Colon (tissue), 2 donors: ENCODE measurements at regions not wholly inside any gene's neighbourhood (a gene's known extent, or its start where the extent isn't known, plus 50 kb on each side); places are given as distances from the start of the nearest gene placed in this dataset.

Source experiments
- FAIRE-seq: peaks from 2 replicates; lab custom pipeline; 2012; peaks lifted over from hg19 to GRCh38; lab: Jason Lieb, UNC
- donor health status: control.
- donor health status: control.

DNA sequence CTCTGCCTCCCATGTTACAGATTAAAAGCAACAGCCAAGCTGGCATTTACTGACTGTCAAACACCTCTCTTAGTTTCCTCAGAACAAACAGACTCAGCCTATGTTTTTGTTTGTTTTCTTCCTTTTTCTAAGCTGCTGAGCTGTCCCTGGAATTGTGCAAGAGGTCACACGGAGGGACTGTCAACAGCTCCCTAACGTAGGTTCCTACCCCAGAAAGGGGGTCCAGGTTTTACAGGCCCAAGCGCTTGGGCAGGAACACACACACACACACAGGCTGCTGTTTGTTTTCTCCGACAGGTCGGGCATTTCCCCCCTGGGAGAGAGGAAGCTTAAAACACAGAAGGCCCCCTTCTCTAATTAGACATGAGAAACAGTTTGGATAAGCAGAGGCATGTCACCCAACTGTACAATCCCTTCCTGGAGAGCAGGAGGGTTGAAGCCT is 739.6 kb upstream of the TBX3 start:
- no peak for FAIRE-seq

DNA sequence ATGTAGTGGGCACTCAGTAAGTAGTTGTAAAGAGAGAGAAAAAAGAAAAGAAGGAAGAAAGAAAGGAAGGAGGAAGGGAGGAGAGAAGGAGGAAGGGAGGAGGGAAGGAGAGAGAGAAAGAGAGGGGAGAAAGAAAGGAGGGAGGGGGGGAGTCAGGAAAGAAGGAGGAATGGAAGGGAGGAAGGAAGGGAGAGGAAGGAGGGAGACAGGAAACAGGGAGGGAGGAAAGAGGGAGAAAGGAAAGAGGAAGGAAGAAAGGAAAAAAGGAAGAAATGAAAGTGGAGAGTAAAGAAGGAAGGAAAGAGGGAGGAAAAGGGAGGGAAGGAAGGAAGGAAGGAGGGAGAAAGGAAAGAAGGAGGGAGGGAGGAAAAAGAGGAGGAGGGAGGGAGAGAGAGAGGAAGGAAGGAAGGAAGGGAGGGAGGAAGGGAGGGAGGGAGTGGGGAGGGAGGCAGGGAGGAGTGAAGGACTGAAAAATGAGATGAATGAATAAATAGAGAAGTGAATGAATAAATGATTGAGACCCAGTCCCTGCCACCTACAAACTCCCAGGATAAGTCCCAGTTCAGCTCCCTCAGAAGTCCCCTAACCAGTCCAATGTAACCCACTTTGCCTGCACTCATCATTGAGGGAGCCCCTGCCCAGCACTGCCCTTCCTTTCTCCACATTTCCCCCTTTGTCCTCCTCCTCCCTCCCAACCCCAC is 739.0 kb upstream of the TBX3 start:
- no peak for FAIRE-seq

DNA sequence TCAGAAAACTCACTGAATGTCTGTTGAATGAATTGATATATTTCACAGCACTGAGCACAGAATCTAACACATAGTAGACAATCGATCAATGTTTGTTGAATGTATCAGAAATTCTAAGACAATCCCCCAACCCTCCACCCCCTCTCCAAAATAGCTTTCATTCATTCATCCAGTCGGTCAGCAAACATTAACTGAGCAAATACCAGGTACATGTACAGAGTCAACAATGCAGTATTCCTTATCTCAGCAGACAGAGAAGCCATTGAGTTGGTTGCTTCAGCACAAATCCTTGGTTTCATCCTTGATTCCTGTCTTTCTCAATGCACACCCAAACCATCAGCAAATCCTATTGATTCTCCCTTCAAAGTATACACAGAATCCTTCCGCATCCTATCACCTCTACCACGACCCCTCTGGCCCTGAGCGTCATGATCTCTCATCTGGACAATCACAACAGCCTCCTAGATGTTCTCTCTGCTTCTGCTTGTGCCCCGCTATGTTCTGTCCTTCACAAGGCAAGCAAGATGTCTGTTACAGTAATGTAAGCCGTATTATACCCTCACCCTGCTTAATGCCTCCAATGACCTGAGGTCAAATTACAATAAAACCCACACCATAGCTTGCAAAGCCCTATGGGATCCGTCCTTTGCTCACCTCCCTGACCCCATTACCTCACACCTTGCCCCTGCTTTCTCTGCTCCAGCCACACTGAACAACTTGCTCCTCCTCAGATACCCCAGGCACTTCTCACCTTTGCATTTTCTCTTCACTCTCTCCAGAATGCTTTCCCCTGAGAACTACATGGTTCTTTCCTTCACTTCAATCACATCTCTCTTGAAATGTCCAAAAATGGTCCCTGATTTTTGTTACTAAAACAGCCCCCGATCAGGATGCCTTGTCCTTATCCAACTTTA is 738.1 kb upstream of the TBX3 start:
- FAIRE-seq, result no peak

DNA sequence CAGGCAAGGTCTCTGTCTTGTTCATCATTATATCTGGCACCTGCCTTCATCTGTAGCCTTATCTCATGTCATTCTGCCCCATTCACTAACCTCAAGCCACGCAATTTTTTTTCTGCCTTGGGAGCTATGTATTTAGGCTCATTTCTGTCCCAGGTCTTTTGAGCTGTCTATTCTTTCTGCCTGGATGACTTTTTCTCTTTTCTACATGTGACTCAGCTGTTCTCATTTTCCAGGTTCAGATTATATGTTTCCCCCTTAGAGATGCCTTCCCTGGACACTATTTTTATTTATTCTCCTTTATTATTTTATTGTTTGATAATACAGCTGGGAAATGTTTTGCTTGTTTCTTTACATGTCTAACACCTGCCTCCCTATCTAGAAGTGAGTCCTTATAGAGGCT is 737.4 kb upstream of the TBX3 start:
- FAIRE-seq, result no peak

DNA sequence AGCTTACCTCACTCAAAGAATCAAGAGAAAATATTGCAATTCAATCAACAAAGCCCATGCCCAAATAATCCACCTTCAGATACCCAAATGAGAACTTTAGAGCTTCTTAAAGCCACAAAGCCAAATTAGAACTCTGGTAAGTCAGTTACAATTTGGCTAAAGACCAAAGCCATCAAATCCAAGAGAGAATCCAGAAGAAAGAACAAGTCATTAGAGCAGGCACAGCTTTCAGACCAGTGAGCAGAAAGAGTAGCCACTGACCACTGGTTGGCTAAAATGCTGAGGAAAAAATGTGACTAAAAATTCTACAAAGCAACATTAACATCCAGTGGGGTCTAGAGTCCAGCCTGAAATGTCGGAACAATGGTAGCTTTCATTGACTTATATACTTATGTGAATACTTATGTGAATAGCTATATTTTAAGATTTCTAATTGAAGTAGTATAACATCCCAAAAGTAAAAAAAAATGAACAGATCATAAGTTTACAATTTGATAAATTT is 735.2 kb upstream of the TBX3 start:
- no peak for FAIRE-seq

DNA sequence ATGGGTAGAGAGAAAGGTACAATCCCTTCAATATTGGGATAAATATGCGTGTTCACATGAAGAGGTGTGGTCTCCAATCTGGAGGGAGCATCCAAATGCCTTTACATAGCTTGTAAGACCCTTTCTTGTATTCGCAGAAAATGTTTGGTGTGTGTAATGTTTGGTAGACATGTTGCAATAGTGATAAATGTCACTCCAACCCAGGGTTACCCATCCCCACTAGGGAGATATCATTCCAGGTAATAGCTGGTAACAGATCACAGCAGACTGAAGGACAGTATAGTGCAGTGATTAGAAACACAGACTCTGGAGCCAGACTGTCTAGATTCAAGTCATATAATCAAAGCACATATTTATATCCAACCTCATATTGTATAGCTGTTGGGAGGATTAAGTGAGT is 733.6 kb upstream of the TBX3 start:
- no peak for FAIRE-seq

DNA sequence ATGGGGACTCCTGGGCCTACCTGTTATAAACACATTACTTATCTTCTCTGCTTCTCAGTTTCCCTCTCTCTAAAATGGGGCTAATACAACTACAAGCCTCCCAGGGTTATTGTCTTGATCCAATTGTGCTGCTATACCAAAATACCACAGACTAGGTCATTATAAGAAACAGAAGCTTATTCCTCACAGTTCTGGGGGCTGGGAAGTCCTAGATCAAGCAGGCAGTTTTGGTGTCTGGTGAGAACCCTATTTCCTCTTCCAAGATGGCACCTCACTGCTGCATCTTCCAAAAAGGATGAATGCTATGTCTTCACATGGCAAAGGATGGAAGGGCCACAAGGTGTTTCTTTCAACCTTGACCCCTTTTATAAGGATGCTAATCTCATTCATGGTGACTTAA is 732.9 kb upstream of the TBX3 start:
- no peak for FAIRE-seq

DNA sequence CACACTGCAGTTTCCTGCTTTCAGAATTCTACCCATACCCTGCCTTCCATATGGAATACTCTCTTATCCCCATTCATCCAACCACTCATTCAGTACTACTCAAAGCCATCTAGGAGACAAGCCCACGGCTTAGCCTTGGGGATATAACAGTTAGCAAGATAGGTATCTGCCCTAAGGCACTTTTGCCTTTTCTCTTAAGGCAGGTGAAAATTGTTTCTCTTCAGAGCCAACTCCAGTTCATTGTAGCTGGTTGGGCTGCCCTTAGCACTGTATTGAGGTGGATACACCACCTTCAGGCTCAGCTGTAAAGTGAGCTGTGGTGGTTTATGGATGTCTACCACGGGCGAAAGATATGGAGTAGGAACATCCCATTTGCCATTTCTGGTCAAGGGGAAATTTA is 729.7 kb upstream of the TBX3 start:
- no peak for FAIRE-seq

DNA sequence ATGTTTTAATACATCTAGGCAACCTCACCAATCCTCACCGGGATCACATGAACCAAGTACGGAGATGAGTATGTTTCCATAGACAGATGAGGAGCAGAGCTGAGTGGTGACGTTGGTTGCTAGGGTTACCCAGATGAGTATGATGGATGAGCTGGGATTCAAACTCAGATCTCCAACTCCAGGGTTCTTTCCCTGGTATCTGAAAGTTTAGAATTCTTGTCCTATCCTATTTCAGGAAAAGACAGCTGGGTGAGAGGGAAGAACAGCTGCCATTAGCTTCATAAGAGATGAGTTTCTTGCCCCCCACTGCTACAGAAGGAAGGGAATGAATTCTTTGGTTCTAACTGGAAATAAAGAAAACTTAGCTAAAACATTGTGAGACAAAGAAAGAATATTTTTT is 728.9 kb upstream of the TBX3 start:
- no peak for FAIRE-seq

DNA sequence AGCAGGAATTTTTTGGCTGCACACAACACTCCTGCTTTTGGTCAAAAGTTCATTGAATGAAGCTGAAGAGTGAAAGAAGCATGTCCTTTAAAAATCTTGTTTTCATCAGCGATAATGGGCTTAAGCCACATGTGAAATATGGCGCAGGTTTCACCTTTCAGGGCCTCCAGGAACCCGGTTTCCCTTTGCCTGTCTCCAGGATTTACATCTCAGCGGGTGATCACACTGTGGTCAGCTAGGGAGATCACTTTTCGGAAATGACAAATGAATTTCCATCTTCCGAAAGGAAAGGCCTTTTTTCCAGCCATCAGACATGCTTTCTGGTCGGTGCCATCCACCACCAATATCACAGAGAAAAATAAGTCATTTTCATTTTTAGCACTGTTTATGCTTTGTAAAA is 727.1 kb upstream of the TBX3 start:
- no peak for FAIRE-seq

DNA sequence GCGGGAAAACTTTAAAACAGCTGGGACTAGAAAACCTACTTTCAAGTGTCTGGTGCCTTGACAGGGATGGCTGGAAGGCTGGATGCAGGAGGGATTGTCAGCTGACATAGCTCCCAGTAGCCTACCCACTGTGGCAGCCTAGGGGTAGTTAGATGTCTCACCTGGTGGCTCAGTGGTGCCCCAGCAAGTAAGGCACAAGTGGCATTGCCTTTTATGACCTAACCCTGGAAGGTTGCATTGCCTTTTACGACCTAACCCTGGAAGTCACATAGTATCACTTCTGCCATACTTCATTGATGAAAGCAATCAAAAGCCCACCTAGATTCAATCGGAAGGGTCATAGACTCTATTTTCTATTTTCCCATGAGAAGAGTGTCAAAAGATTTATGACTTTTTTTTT is 724.7 kb upstream of the TBX3 start:
- FAIRE-seq, result no peak

DNA sequence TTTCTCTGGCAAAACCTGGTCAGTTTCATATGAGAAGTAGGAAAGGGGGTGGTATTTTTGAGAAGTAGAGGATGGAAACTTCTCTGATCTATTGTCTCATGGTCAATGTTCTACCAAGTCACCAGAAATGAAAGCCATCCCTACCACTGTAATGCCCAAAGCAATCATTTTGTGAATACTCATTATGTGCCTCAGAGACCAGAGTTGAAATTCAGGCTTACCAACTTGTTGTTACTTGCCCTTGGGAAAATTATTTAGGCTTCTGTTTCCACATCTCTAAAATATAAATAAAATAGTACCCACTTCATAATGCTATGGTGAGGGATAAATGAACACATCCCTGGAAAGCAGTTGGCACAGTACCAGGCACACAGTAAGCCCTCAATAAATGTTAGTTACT is 723.7 kb upstream of the TBX3 start:
- no peak for FAIRE-seq

DNA sequence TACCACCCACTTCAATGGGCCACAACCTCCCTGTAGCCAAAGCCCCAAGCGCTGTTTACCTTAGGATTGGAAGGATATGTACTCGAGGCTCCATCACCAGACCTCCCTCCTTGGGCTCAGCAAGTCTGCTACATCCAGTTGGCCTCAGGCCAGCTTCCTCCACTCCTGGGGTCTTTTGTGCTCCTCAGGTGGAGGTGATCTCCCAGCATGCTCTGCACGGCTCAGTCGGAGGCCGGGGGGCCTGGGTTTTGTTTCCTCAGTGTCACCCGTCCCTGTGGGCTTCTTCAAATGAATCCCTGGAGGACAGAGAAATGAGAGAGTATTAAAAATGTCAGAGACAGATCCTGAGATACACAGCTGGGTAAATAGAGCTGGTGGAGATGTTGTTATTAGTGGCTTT is 723.1 kb upstream of the TBX3 start:
- no peak for FAIRE-seq

DNA sequence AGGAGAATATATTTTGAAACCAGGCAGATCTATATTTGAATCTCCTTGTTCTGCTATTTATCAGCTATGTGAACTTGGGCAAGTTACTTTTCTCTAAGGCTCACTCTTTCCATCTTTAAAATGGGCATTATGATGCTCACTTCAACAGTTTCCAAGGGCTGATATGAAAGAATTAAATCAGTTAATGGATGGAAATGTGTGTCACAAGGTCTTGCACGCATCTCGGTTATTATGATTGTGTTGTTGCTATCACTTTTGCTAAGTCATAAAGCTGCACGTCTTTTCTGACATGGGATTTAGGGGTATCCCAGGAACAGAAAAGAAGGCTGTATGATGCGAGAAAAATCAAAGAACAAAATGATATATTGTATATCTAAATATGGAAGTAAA is 721.5 kb upstream of the TBX3 start:
- no peak for FAIRE-seq

DNA sequence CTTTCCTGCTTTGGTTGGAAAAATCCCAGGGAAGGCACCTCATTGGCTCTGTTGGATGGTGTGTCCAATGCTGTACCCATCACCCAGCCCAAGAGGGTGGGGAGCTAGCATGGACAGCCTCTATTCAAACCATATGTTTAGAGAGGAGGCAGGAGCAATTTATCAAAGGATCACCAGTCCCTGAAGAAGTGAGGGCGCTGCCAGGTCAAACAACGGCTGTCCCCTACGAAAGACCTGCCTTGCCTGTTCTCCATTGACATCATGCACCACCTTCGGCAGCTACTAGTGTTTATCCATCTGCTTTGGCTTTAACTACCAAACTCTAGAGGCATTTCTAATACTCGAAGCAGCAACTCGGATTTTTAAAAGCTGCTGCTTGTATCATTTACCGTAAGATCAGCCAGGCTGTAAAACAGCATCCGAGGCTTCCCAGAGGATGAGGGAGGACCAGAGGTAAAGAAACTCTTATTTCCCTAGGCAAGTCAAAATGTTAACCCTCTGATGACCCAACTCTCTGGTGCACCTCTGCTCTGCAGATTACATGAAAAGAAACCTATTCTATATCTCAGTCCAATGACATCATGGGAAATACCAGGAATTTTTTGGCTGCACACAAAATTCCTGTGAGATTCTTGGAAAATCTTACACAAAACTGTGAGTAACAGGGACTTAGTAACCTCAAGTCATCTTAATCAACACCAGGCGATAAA is 720.9 kb upstream of the TBX3 start:
- FAIRE-seq, result no peak

DNA sequence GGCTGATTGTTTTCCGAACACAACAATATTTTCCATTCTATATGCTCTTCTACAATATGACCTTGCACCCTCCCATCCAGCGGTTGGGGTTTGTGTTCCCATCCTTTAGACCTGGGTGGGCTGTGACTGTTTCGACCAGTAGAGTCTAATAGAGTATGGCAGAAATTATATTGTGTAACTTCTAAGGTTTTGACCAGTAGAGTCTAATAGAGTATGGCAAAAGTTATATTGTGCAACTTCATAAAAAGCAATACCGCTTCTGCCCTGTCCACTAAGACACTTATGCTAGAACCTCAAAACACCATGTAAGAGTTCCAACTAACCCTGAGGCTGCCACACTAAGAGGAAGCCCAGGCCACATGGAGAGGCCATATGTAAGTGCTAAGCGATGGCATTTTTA is 719.7 kb upstream of the TBX3 start:
- FAIRE-seq, result no peak

DNA sequence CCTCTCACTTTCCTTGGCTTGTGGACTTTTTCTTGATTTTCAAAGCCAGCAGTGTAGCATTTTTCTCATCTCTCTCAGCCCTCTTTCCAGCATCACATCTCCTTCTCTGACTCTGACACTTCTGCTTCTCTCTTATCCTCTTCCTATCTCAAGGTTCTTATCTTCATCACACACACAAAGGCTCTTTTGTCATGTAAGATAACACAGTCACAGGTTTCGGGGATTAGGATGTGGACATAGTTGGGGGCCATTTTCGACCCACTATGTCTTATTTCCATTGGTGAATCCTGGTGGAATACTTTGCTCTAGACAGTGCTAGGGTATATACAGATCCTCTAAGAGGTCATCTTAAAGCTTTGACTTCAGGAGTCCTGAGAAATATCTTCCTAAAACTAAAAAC is 719.3 kb upstream of the TBX3 start:
- FAIRE-seq, result no peak

DNA sequence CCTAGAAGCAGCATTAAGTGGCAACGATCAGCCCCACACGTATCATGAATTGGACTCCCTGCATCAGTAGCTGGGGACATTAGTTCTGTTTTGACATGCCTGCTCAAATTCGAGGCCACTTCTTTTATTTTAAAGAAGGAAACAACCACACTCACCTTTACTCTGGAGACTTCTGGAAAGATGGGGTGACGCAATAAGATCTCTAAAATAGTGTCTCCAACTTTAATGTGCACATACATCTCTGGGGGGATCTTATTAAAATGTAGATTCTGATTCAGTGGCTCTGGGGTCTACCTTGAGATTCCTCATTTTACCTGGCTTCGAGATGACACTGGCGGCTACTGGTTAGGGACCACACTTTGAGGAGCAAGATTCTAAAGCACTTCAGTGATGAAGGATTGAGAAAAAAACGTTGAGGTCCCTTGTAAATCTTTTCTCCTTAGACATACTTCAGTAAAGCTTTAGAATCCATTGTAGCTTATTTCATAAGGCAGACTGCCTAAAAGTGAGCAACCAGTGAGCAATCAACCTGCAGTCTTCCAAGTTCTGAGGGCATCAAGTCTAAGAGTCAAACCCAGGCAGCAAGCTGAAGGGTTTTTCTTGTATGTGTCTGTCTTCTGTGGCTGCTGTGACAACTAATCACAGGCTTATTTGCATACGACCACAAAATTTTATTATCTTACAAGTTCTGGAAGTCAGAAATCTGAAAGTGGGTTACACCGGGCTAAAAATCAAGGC is 718.6 kb upstream of the TBX3 start:
- FAIRE-seq, result no peak

DNA sequence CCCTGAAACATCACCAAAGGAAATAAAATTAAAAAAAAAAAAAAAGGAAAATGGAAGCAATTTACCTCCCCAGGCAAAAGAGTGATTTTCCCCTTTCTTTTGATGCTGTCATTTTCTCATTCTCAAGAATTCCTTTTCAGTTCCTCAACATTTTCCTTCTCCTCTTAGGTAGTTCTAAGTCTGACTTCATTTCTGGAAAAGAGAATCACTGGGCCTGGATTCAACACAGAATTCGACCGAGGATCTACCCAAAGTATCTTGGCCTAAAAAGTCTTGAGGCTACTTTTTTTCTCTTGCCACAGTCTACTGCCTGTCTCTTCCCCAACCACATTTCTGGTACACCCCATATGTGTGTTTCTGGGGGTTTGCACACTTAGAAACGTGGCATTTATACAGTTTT is 717.8 kb upstream of the TBX3 start:
- FAIRE-seq, result no peak

DNA sequence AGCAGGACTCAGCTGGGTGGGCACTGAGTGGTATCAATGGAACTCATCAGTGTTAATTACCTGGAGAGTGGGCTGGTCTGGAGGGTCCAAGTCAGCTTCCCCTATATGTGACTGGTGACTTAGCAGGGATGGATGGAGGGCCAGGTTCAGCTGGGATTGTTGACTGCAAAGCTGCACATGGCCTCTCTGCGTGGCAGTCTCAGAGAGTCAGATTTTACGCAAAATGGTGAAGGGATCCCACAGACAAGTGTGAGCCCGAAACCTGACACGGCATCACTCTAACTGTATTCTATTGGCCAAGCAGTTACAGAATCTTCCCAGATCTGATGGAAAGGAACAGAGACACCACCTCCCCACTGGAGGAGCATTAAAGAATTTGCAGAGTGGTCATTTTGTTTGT is 716.0 kb upstream of the TBX3 start:
- no peak for FAIRE-seq

DNA sequence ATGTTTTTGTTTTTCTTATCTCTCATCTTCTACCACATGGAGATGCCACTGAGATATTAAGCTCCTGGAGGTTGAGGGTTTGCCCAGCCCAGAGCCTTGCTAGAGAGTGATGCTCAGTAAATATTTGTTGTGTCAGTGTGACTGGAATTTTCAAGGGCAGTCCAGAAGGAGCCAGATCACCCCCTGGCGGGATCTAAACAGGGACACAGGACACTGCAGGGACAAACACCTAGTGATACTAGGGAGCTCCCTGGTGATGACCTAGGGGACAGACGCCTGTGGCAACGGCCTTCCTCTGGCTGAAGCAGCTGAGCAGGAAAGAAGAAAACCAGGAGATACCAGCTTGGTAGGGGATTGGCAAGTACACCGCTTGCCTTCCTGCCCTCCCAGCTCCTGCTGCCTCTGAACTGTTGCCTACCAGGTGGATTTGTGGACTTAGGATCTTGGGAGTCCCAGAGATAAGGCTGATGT is 714.4 kb upstream of the TBX3 start:
- FAIRE-seq, result no peak

DNA sequence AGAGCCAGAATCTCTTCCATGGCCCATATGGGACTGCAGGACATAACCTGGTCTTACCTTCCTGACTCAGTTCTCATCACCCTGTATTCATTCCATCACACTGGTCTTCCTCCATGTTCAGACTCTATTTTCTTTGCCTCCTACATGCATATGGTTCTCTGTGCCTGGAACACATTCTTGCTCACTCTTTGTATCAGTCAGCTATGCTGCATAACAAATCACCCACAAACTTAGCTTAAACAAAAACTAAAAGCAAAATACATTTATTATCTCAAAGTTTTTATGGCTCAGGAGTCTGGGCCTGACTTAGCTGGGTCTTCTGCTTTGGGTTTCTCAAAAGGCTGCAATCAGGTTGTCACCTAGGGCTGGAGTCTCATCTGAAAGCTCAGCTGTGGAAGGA is 712.6 kb upstream of the TBX3 start:
- FAIRE-seq, result no peak
